AG04449 (cell line): ENCODE measurements at regions not wholly inside any gene's neighbourhood (a gene's known extent, or its start where the extent isn't known, plus 50 kb on each side); places are given as distances from the start of the nearest gene placed in this dataset.

Source experiments
- CTCF ChIA-PET: fragments of 350-600 bp; formaldehyde crosslinking; extraction: SDS; loops from one replicate; lab custom pipeline; 2021; ENCODE audit warnings: antibody characterized with exemption; lab: Yijun Ruan, JAX
- POLR2A ChIA-PET: fragments of 400-600, 350-600 bp; formaldehyde crosslinking; extraction: SDS; loops from one replicate; lab custom pipeline; 2020; ENCODE audit warnings: antibody characterized with exemption, inconsistent platforms; lab: Yijun Ruan, JAX
- DNase-seq: peaks from one replicate; pipeline ENCODE4 v3.0.0-alpha.2; 2010; ENCODE audit warnings: low read depth, low spot score
- H3K4me3 ChIP-seq: 2 replicates; pipeline ENCODE4 v1.5.1; 2011; ENCODE audit warnings: low read depth, mild to moderate bottlenecking, control low read depth, low read length
- CTCF ChIP-seq: IDR thresholded peaks from one replicate; pipeline ENCODE4 v1.5.1; 2011; ENCODE audit warnings: mild to moderate bottlenecking, moderate library complexity, low read length, control low read depth, inconsistent platforms; ENCODE audit not compliant: insufficient read depth; ENCODE audit errors: missing control alignments

GRCh38 chr18:55133378-55133777 is 174.1 kb upstream of the CCDC68 start:
- TF ChIP-seq CTCF, result no peak
- ChIA-PET POLR2A (no interaction called here), CTCF (no interaction called here)
- no peak overlapping the region for H3K4me3 ChIP-seq
- no peak for DNase-seq

GRCh38 chr18:55128437-55128836 is 169.2 kb upstream of the CCDC68 start:
- POLR2A ChIA-PET, result no interaction called here
- H3K4me3 ChIP-seq, result no peak overlapping the region
- TF ChIP-seq CTCF, result no peak
- DNase-seq, result no peak
- CTCF ChIA-PET, result no interaction called here

- POLR2A ChIA-PET, result interaction anchor here (1.7 kb wide), 1 partner anchor 28 kb away, joined by 3 read pairs; no protein-coding TSS in a partner anchor
- no peak for DNase-seq
- H3K4me3 ChIP-seq, result no peak overlapping the region
Observed at GRCh38 chr18:55124078-55124763, 165.0 kb upstream of the CCDC68 start.

GRCh38 chr18:55123361-55123760 is 164.1 kb upstream of the CCDC68 start:
- ChIA-PET CTCF (interaction anchor here (0.8 to 1.1 kb wide), 2 partner anchors 17 to 111 kb away, joined by 3 to 4 read pairs; no protein-coding TSS in a partner anchor), POLR2A (interaction anchor here (1.7 kb wide), 1 partner anchor 27 kb away, joined by 3 read pairs; no protein-coding TSS in a partner anchor)
- no peak for TF ChIP-seq CTCF
- no peak for DNase-seq
- no peak overlapping the region for H3K4me3 ChIP-seq

More at GRCh38 chr18:55124078-55124763, 165.0 kb upstream of the CCDC68 start:
- CTCF ChIA-PET, result interaction anchor here (0.8 to 1.1 kb wide), 3 partner anchors 12 to 110 kb away, joined by 3 to 5 read pairs (median 4); no protein-coding TSS in a partner anchor
- no peak for TF ChIP-seq CTCF

- TF ChIP-seq CTCF, result no peak
- ChIA-PET POLR2A (no interaction called here), CTCF (no interaction called here)
- no peak for DNase-seq
- no peak overlapping the region for H3K4me3 ChIP-seq
Observed at GRCh38 chr18:55121397-55122170, 162.3 kb upstream of the CCDC68 start.

- no peak for TF ChIP-seq CTCF
- no peak for DNase-seq
- ChIA-PET POLR2A (no interaction called here), CTCF (no interaction called here)
- no peak overlapping the region for H3K4me3 ChIP-seq
Observed at GRCh38 chr18:55120896-55121295, 161.6 kb upstream of the CCDC68 start.
